C4-2B (cell line): ENCODE measurements at regions not wholly inside any gene's neighbourhood (a gene's known extent, or its start where the extent isn't known, plus 50 kb on each side); places are given as distances from the start of the nearest gene placed in this dataset.

Experiments used
- CTCF ChIP-seq: fragments of 450-650 bp; conservative IDR thresholded peaks from 2 replicates; pipeline ENCODE4 v1.5.1; 2017; ENCODE audit warnings: mild to moderate bottlenecking
- ZFX ChIP-seq: fragments of 450-650 bp; IDR thresholded peaks from 2 replicates; pipeline ENCODE4 v1.6.1; 2017

- no peak for TF ChIP-seq CTCF
- TF ChIP-seq ZFX = no peak
Observed at GRCh38 chr6:9745476-9745875, 669.4 kb downstream of the TFAP2A start.
